Progenitor cell of endocrine pancreas (in vitro differentiated cells): ENCODE measurements at regions not wholly inside any gene's neighbourhood (a gene's known extent, or its start where the extent isn't known, plus 50 kb on each side); places are given as distances from the start of the nearest gene placed in this dataset.

ENCODE experiments used
- DNase-seq: peaks from one replicate; pipeline ENCODE4 v3.0.0; 2021; ENCODE audit warnings: low spot score; ENCODE audit not compliant: unreplicated experiment
- H3K27ac Mint-ChIP-seq: 2 replicates; pipeline ENCODE4 v1.8.0; 2021; ENCODE audit warnings: mild to moderate bottlenecking, moderate library complexity, mixed read lengths
- H3K27me3 Mint-ChIP-seq: 2 replicates; pipeline ENCODE4 v1.8.0; 2021; ENCODE audit warnings: mixed read lengths
- H3K36me3 Mint-ChIP-seq: 2 replicates; pipeline ENCODE4 v1.8.0; 2022; ENCODE audit warnings: mixed read lengths; ENCODE audit not compliant: insufficient read depth
- H3K4me1 Mint-ChIP-seq: 2 replicates; pipeline ENCODE4 v1.8.0; 2021; ENCODE audit warnings: low read depth, mixed read lengths
- H3K4me3 Mint-ChIP-seq: 2 replicates; pipeline ENCODE4 v1.8.0; 2021; ENCODE audit warnings: low read depth, mild to moderate bottlenecking, moderate library complexity, mixed read lengths
- H3K9me3 Mint-ChIP-seq: 2 replicates; pipeline ENCODE4 v1.8.0; 2021; ENCODE audit warnings: low read depth, mixed read lengths
- TF ChIP-seq, protein P1 (sequence below): fragments of 200-600 bp; sonication (generic); IDR thresholded peaks from one replicate; pipeline ENCODE4 v1.5.0; 2021; ENCODE audit warnings: antibody characterized with exemption, mild to moderate bottlenecking; ENCODE audit not compliant: unreplicated experiment

DNA sequence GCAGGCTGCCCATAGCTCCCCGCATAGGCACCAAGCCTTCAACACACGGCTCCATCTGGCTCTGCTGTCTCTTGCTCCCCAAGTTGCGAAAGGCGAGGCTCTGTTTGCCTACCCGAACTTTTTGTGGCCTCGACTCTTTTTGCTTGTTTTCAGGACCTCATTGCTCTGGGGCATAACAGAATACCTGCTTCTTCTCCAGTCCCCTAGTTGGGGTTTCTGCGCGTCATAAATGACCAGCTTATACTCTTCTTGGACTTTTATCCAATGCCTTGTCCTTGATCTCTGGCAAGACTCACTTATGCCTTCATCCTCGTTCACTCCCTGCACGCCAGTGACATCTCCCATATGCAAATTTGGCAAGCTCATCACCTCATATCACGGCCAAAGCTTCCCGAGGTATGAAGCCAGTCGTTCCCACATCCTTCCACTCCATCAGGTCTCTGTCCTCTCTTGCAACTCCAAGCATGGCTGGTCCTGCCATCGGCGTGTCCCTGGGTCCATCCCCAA lies 238.8 kb upstream of the ADAMTS16 start:
- no peak for DNase-seq
- no peak overlapping the region for H3K27ac Mint-ChIP-seq
- no peaks in the 10 kb centered on the region for H3K9me3 Mint-ChIP-seq
- no peaks in the 10 kb centered on the region for H3K4me1 Mint-ChIP-seq
- H3K4me3 Mint-ChIP-seq, result no peak overlapping the region
- H3K27me3 Mint-ChIP-seq, result peaks cover 29% of the 10 kb centered on the region
- no peaks in the 10 kb centered on the region for H3K36me3 Mint-ChIP-seq
- TF ChIP-seq, protein P1, sequence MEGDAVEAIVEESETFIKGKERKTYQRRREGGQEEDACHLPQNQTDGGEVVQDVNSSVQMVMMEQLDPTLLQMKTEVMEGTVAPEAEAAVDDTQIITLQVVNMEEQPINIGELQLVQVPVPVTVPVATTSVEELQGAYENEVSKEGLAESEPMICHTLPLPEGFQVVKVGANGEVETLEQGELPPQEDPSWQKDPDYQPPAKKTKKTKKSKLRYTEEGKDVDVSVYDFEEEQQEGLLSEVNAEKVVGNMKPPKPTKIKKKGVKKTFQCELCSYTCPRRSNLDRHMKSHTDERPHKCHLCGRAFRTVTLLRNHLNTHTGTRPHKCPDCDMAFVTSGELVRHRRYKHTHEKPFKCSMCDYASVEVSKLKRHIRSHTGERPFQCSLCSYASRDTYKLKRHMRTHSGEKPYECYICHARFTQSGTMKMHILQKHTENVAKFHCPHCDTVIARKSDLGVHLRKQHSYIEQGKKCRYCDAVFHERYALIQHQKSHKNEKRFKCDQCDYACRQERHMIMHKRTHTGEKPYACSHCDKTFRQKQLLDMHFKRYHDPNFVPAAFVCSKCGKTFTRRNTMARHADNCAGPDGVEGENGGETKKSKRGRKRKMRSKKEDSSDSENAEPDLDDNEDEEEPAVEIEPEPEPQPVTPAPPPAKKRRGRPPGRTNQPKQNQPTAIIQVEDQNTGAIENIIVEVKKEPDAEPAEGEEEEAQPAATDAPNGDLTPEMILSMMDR, result no peak

DNA sequence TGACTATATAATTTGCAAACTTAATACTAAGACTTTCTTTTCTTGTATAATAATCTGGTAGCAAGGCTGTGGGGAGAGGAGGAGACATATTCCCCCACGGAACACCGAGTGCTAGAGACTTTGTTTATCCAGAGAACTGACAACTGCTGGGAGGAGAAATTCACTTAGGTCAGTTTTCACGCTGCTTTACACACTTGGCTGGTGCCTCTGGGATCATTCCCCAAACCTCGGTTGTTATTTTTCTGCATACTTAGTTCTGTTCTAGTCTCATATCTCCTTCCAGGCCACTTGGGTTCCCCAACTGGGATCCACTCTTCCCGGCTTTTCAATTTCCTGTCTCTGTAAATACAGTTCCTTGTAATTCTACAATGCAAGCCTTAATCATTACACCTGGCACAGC lies 238.2 kb upstream of the ADAMTS16 start:
- Mint-ChIP-seq H3K4me1 (no peaks in the 10 kb centered on the region), H3K9me3 (no peaks in the 10 kb centered on the region), H3K27ac (no peak overlapping the region), H3K4me3 (no peak overlapping the region), H3K27me3 (peaks cover 27% of the 10 kb centered on the region), H3K36me3 (no peaks in the 10 kb centered on the region)
- no peak for DNase-seq
- TF ChIP-seq, protein P1, result no peak

DNA sequence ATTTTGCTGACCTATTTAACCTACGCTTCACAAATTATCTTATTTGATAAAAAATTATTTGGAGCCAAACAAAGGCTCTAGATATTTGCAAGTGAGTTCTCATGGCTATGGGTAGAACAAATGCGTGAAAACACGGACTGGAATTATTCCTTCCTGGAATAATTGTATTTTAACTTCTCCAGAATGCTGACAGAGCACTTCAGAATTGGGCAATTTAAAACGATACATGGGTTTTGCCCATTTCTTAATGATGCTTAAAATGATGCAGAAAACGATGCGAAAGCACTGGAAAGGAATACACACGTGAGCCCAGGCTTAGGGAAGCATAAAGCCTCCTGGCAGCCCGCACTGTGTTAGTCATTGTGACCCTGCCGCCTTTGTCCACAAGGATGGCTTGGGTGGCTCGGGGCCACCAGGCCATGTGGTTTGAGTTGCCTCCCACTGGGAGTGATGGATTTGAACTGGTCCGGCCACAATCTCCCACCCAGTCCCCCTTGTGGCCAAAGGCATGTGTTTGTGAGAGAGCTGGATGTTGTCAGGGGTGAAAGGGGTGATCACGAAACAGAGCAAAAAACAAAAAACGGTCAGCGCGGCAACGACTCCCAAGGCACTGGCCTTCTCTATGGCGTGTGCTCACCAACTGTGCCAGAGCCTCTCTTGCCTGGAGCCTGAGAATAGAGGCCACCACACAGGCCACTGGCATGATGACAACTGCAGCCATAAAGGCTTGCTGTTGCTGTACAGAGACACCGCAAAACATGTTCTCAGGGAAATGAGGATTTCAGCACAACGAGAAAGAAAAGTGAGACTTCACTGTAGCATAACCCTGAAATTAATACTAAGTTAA lies 234.2 kb upstream of the ADAMTS16 start:
- DNase-seq, result no peak
- no peaks in the 10 kb centered on the region for H3K36me3 Mint-ChIP-seq
- no peak overlapping the region for H3K4me3 Mint-ChIP-seq
- peaks cover 41% of the 10 kb centered on the region for H3K27me3 Mint-ChIP-seq
- H3K27ac Mint-ChIP-seq, result no peak overlapping the region
- TF ChIP-seq, protein P1, result peak; percentile 42
- H3K9me3 Mint-ChIP-seq, result no peaks in the 10 kb centered on the region
- H3K4me1 Mint-ChIP-seq, result no peaks in the 10 kb centered on the region

DNA sequence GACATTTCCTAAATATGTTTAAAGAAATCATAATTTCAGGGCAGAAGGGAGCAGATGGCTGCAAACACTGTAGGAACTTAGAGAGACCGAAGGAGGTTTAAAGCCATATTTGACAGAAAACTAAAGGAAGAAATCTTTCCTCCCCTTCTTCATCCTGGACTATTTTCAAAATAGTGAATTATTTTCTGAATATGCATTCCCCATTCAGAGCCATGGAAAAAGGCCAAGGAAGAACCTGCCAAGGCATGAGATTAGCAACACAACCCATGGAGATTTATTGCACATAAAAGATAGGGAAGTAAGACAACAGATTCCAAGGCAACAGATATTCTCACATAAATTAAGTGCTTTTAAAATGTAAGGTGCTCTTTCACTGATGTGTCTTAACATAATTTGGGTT lies 233.3 kb upstream of the ADAMTS16 start:
- TF ChIP-seq, protein P1, result no peak
- no peak overlapping the region for H3K4me3 Mint-ChIP-seq
- DNase-seq, result no peak
- H3K9me3 Mint-ChIP-seq, result no peaks in the 10 kb centered on the region
- no peaks in the 10 kb centered on the region for H3K36me3 Mint-ChIP-seq
- no peak overlapping the region for H3K27ac Mint-ChIP-seq
- H3K27me3 Mint-ChIP-seq, result peaks cover 45% of the 10 kb centered on the region
- H3K4me1 Mint-ChIP-seq, result no peaks in the 10 kb centered on the region

DNA sequence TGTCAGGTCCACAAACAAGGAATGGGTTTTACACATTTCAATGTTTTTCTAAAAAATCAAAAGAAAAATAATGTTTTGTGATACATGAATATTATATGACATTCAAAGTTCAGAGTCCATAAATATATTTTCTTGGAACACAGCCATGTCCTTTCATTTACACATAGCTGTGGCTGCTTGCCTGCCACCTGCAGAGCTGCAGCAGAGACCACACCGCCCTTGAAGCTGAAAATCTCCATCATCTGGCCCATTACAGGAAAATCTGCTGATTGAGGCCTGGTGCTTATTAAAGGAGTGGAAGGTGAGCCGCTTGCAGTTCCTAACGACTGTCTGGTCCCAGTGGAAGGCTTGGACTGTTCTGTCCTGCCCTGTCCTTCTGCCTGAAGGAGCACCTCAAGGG lies 232.6 kb upstream of the ADAMTS16 start:
- H3K27me3 Mint-ChIP-seq, result peaks cover 48% of the 10 kb centered on the region
- H3K4me3 Mint-ChIP-seq, result no peak overlapping the region
- TF ChIP-seq, protein P1, result no peak
- H3K27ac Mint-ChIP-seq, result no peak overlapping the region
- DNase-seq, result no peak
- no peaks in the 10 kb centered on the region for H3K36me3 Mint-ChIP-seq
- no peaks in the 10 kb centered on the region for H3K4me1 Mint-ChIP-seq
- no peaks in the 10 kb centered on the region for H3K9me3 Mint-ChIP-seq
